ENCODE measurements at regions not wholly inside any gene's neighbourhood (a gene's known extent, or its start where the extent isn't known, plus 50 kb on each side); places are given as distances from the start of the nearest gene placed in this dataset.

DNA sequence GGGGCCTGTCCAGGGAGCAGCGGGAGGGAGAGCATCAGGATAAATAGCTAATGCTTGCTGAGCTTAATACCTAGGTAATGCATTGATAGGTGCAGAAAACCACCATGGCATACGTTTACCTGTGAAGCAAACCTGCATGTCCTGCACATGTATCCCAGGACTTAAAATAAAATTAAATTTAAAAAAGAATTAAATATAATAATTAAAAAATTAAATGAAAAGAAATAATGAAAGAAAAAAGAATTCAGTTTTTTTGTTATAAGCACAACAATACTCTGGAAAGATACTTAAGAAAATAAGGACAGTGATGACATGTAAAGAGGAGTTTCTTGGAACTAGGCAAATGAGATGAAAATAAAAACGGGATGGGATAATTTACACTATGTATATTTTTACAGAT lies 386.2 kb downstream of the LRRIQ3 start:
- no peak overlapping the region for H3K4me2 ChIP-seq
- no peak overlapping the region for H2AFZ ChIP-seq
- H4K20me1 ChIP-seq (replicated peaks; ENCODE audit: insufficient read depth), result no peaks in the 10 kb centered on the region
- no peaks in the 10 kb centered on the region for H3K27me3 ChIP-seq (ENCODE audit: insufficient read depth)
- Mint-ChIP-seq H3K36me3 (ENCODE audit: low read depth) (no peaks in the 10 kb centered on the region), H3K27ac (no peak overlapping the region), H3K9me3 (no peaks in the 10 kb centered on the region; the same call in 2 of the 3 replicates), H3K27me3 (ENCODE audit: insufficient read depth, low read depth, poor library complexity) (no peaks in the 10 kb centered on the region), H3K4me1 (no peaks in the 10 kb centered on the region), H3K4me3 (no peak overlapping the region)
- ATAC-seq (no peak), DNase-seq (ENCODE audit: low spot score) (no peak)
- no peaks in the 10 kb centered on the region for H3K36me3 ChIP-seq (ENCODE audit: insufficient read depth)
- no peak for TF ChIP-seq JUNB (IDR thresholded peaks at IDR 0.05; ENCODE audit: unreplicated experiment)
- no peak for TF ChIP-seq POLR2AphosphoS5 (IDR thresholded peaks at IDR 0.05; ENCODE audit: low read depth)
- TF ChIP-seq, protein P1, sequence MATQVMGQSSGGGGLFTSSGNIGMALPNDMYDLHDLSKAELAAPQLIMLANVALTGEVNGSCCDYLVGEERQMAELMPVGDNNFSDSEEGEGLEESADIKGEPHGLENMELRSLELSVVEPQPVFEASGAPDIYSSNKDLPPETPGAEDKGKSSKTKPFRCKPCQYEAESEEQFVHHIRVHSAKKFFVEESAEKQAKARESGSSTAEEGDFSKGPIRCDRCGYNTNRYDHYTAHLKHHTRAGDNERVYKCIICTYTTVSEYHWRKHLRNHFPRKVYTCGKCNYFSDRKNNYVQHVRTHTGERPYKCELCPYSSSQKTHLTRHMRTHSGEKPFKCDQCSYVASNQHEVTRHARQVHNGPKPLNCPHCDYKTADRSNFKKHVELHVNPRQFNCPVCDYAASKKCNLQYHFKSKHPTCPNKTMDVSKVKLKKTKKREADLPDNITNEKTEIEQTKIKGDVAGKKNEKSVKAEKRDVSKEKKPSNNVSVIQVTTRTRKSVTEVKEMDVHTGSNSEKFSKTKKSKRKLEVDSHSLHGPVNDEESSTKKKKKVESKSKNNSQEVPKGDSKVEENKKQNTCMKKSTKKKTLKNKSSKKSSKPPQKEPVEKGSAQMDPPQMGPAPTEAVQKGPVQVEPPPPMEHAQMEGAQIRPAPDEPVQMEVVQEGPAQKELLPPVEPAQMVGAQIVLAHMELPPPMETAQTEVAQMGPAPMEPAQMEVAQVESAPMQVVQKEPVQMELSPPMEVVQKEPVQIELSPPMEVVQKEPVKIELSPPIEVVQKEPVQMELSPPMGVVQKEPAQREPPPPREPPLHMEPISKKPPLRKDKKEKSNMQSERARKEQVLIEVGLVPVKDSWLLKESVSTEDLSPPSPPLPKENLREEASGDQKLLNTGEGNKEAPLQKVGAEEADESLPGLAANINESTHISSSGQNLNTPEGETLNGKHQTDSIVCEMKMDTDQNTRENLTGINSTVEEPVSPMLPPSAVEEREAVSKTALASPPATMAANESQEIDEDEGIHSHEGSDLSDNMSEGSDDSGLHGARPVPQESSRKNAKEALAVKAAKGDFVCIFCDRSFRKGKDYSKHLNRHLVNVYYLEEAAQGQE (IDR thresholded peaks at IDR 0.05; ENCODE audit: unreplicated experiment), result no peak
- H3K27ac ChIP-seq (ENCODE audit: low read depth), result no peak overlapping the region
- no peaks in the 10 kb centered on the region for H3K79me2 ChIP-seq (replicated peaks; ENCODE audit: insufficient read depth)
- no peaks in the 10 kb centered on the region for H3K4me1 ChIP-seq (ENCODE audit: insufficient read depth)
- no peak overlapping the region for H3K4me3 ChIP-seq
- no peaks in the 10 kb centered on the region for H3F3A ChIP-seq (replicated peaks; ENCODE audit: low read depth)
- no peaks in the 10 kb centered on the region for H3K9me2 ChIP-seq (ENCODE audit: insufficient read depth)

DNA sequence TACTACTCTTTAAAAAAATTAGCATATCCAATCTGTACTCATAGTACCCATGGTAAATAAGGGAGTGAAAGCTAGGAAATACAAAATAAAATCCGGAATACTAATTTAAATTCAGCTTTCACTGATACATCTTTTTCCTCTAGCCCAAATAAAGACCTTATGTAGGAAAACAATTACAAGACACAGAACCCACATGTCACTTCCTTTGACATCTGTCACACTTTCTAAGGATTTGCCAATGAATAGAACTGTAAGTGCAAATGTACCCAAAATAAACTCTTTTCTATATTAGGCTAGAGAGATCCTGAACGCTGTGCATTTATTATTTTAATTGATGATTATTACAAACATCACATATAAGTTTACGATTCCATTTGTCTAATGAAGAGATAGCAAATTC lies 393.0 kb downstream of the LRRIQ3 start:
- H3K79me2 ChIP-seq (replicated peaks; ENCODE audit: insufficient read depth), result no peaks in the 10 kb centered on the region
- no peak for DNase-seq (ENCODE audit: low spot score)
- H3K27ac ChIP-seq (ENCODE audit: low read depth), result no peak overlapping the region
- H3K36me3 ChIP-seq (ENCODE audit: insufficient read depth), result no peaks in the 10 kb centered on the region
- no peaks in the 10 kb centered on the region for H4K20me1 ChIP-seq (replicated peaks; ENCODE audit: insufficient read depth)
- no peak overlapping the region for H3K27ac Mint-ChIP-seq
- no peaks in the 10 kb centered on the region for H3F3A ChIP-seq (replicated peaks; ENCODE audit: low read depth)
- H3K36me3 Mint-ChIP-seq (ENCODE audit: low read depth), result no peaks in the 10 kb centered on the region
- H3K27me3 Mint-ChIP-seq (ENCODE audit: insufficient read depth, low read depth, poor library complexity), result no peaks in the 10 kb centered on the region
- H3K4me2 ChIP-seq, result no peak overlapping the region
- no peaks in the 10 kb centered on the region for H3K9me3 Mint-ChIP-seq
- no peaks in the 10 kb centered on the region for H3K27me3 ChIP-seq (ENCODE audit: insufficient read depth)
- H3K9me2 ChIP-seq (ENCODE audit: insufficient read depth), result no peaks in the 10 kb centered on the region
- no peak overlapping the region for H3K4me3 Mint-ChIP-seq
- H2AFZ ChIP-seq, result no peak overlapping the region
- peaks cover 7% of the 10 kb centered on the region; the same call in 2 of the 3 replicates for H3K4me1 Mint-ChIP-seq
- no peak overlapping the region for H3K4me3 ChIP-seq
- no peaks in the 10 kb centered on the region for H3K4me1 ChIP-seq (ENCODE audit: insufficient read depth)
- ATAC-seq, result no peak
- TF ChIP-seq EZH2 (IDR thresholded peaks at IDR 0.05; ENCODE audit: low read depth, unreplicated experiment) (no peak), CREB1 (CRISPR knock-in tag; IDR thresholded peaks at IDR 0.05; ENCODE audit: low read depth) (no peak), ZNF331 (CRISPR knock-in tag; IDR thresholded peaks at IDR 0.05; ENCODE audit: low read depth) (no peak)
- TF ChIP-seq, protein P1 (IDR thresholded peaks at IDR 0.05; ENCODE audit: unreplicated experiment), result no peak
- TF ChIP-seq, protein P2, sequence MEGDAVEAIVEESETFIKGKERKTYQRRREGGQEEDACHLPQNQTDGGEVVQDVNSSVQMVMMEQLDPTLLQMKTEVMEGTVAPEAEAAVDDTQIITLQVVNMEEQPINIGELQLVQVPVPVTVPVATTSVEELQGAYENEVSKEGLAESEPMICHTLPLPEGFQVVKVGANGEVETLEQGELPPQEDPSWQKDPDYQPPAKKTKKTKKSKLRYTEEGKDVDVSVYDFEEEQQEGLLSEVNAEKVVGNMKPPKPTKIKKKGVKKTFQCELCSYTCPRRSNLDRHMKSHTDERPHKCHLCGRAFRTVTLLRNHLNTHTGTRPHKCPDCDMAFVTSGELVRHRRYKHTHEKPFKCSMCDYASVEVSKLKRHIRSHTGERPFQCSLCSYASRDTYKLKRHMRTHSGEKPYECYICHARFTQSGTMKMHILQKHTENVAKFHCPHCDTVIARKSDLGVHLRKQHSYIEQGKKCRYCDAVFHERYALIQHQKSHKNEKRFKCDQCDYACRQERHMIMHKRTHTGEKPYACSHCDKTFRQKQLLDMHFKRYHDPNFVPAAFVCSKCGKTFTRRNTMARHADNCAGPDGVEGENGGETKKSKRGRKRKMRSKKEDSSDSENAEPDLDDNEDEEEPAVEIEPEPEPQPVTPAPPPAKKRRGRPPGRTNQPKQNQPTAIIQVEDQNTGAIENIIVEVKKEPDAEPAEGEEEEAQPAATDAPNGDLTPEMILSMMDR (conservative IDR thresholded peaks at IDR 0.05; ENCODE audit: low read depth in 2 of 2), result no peak
- TF ChIP-seq, protein P3, sequence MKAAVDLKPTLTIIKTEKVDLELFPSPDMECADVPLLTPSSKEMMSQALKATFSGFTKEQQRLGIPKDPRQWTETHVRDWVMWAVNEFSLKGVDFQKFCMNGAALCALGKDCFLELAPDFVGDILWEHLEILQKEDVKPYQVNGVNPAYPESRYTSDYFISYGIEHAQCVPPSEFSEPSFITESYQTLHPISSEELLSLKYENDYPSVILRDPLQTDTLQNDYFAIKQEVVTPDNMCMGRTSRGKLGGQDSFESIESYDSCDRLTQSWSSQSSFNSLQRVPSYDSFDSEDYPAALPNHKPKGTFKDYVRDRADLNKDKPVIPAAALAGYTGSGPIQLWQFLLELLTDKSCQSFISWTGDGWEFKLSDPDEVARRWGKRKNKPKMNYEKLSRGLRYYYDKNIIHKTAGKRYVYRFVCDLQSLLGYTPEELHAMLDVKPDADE (IDR thresholded peaks at IDR 0.05), result no peak

Measured in GM23338 (cell line).